Fibroblast of skin of right quadriceps (primary cell): ENCODE measurements at regions not wholly inside any gene's neighbourhood (a gene's known extent, or its start where the extent isn't known, plus 50 kb on each side); places are given as distances from the start of the nearest gene placed in this dataset.
"Not testable (repeated sequence)": the region's sequence is repeated elsewhere in the genome, so short reads cannot be mapped to it uniquely, and the experiment has no call there.

ENCODE experiments used
- DNase-seq: peaks from one replicate; pipeline ENCODE4 v3.0.0-alpha.2; 2013

GRCh38 chr4:43672265-43672885 lies 776.2 kb downstream of the KCTD8 start:
- DNase-seq = not testable (repeated sequence)

GRCh38 chr4:43680421-43680820 lies 768.2 kb downstream of the KCTD8 start:
- DNase-seq = no peak

GRCh38 chr4:43682551-43682950 lies 766.1 kb downstream of the KCTD8 start:
- no peak for DNase-seq

GRCh38 chr4:43690116-43690515 lies 758.5 kb downstream of the KCTD8 start:
- DNase-seq = no peak

- no peak for DNase-seq
These were observed 754.7 kb downstream of the KCTD8 start for GRCh38 chr4:43693876-43694275.

- DNase-seq = no peak
These were observed 739.2 kb downstream of the KCTD8 start for GRCh38 chr4:43709443-43709842.

GRCh38 chr4:43716721-43717395 lies 731.8 kb downstream of the KCTD8 start:
- no peak for DNase-seq

GRCh38 chr4:43718369-43718768 lies 730.2 kb downstream of the KCTD8 start:
- no peak for DNase-seq

- no peak for DNase-seq
These were observed 715.7 kb downstream of the KCTD8 start for GRCh38 chr4:43732829-43733426.

- DNase-seq = no peak
These were observed 706.5 kb downstream of the KCTD8 start for GRCh38 chr4:43742083-43742482.

- DNase-seq = no peak
These were observed 694.0 kb downstream of the KCTD8 start for GRCh38 chr4:43754566-43754965.

- no peak for DNase-seq
These were observed 691.5 kb downstream of the KCTD8 start for GRCh38 chr4:43757147-43757546.

- no peak for DNase-seq
These were observed 689.8 kb downstream of the KCTD8 start for GRCh38 chr4:43758836-43759235.

GRCh38 chr4:43763029-43763610 lies 685.5 kb downstream of the KCTD8 start:
- DNase-seq = no peak

GRCh38 chr4:43765514-43765913 lies 683.1 kb downstream of the KCTD8 start:
- no peak for DNase-seq

GRCh38 chr4:43766648-43767047 lies 682.0 kb downstream of the KCTD8 start:
- DNase-seq = no peak

- no peak for DNase-seq
These were observed 672.2 kb downstream of the KCTD8 start for GRCh38 chr4:43776371-43776770.

GRCh38 chr4:43778187-43778915 lies 670.3 kb downstream of the KCTD8 start:
- DNase-seq = no peak

GRCh38 chr4:43781125-43781524 lies 667.5 kb downstream of the KCTD8 start:
- DNase-seq = no peak

- no peak for DNase-seq
These were observed 666.2 kb downstream of the KCTD8 start for GRCh38 chr4:43782391-43782790.

GRCh38 chr4:43816116-43816515 lies 632.5 kb downstream of the KCTD8 start:
- DNase-seq = no peak

GRCh38 chr4:43822621-43823020 lies 626.0 kb downstream of the KCTD8 start:
- no peak for DNase-seq

GRCh38 chr4:43835869-43836268 lies 612.7 kb downstream of the KCTD8 start:
- DNase-seq = no peak
